NCI-H748 (cell line): ENCODE measurements at regions not wholly inside any gene's neighbourhood (a gene's known extent, or its start where the extent isn't known, plus 50 kb on each side); places are given as distances from the start of the nearest gene placed in this dataset.
"Not testable (repeated sequence)": the region's sequence is repeated elsewhere in the genome, so short reads cannot be mapped to it uniquely, and the experiment has no call there.

Experiments used
- DNase-seq: peaks from one replicate; lab custom pipeline; 2025; ENCODE audit not compliant: unreplicated experiment; lab: John Stamatoyannopoulos, UW

DNA sequence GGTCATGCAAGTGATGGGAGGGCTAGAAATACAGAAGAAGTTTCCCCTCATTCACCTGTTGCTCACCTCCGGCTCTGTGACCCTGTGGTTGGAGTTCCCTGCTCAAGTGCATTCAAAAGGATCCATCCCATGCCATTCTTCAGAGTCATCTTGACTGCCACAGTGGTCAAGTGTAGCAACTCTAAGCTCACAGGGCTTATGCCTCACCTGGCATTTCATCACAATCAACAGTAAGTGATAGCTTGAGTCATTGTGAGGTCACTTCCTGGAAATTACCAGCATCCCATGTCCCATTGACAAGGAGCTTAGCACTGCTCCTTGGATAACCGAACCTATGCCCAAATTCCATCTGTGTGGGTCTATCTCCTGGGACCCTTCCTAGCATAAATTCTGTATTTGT, 55.6 kb downstream of the OR4C45 start:
- DNase-seq: no peak

DNA sequence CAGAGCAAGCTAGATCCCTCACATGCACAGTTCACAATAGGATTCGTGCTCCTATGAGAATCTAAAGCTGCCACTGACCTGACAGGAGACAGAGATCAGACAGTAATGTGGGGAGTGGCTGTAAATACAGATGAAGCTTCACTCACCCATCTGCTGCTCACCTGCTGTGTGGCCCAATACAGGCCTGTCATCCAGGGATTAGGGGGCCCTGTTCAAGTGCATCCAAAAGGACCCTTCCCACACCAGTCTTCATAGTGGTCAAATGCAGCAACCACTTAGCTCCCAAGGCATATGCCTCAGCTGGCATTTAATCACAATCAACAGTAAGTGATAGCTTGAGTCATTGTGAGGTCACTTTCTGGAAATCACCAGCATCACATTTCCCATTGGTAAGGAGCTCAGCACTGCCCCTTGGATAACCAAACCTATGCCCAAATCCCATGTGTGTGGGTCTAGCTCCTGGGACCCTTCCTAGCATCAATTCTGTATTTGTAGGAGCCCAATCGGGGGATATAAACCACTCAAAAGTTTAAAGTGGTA, 65.6 kb downstream of the OR4C45 start:
- no peak for DNase-seq

DNA sequence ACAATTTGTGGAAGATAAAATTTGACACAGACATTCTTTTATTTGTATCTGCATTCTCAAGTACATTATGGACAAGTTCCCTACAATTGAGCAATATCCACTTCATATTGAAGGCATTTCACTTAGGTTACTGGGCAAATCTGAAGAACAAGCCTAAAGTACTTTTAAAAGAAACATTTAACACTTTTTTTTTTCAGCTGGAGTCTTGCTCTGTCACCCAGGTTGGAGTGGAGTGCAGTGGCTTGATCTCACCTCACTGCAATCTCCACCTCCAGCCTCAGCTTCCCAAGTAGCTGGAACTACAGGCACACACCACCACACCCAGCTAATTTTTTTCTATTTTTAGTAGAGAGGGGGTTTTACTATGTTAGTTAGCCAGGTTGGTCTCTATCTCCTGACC, 70.2 kb downstream of the OR4C45 start:
- DNase-seq: no peak

DNA sequence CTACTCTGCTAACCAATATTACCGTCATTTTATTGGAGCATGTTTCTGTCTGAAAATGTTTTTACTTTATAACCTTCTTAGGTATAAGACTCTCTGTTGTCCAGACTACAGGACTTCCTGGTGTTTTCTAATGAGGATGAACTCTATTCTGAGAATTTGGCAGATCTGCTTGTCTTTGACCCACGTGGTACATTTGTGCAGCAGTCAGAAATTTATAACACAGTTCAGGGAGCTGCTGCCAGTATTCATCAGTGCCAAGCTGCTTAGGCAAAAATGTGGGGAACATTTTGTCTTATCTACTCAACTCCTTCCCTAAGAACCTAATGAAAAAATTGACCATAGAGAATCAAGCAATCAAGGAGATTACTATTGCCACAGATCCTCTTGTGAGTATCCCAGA, 108.0 kb downstream of the OR4C45 start:
- DNase-seq: not testable (repeated sequence)

DNA sequence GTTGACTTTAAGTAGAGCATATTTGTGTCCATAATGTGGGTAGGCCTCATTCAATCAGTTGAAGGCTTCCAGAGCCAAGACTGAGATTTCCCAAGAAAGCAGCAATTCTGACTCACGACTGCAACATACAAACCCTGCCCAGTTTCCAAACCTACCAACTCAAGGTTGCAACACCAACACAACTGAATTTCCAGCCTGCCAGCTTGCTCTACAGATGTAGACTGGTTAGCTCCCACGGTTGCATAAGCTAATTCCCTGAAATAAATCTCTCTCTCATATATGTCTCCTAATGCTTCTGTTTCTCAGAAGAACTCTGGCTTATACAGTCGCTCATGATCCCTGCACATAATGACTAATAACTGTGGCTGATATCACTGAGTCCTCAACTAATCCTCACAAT, 113.6 kb downstream of the OR4C45 start:
- not testable (repeated sequence) for DNase-seq

DNA sequence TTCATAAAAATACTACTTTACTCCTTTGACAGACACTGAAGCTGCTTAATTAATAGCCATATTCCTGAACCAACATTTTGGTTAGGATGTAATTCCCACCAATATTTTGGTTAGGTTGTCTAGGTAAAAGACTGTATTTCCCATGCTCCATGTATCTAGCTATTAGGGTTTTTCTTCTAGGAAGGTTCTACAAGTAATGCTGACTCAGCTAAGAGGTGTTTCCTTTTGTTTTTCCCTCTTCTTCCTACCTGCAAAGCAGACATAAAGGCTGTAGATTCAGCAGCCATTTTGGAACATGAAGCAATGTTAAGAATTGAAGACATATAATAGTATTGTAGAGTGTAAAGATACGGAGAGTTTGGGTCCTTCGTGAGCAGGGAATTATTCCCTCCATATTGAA, 115.3 kb downstream of the OR4C45 start:
- not testable (repeated sequence) for DNase-seq

DNA sequence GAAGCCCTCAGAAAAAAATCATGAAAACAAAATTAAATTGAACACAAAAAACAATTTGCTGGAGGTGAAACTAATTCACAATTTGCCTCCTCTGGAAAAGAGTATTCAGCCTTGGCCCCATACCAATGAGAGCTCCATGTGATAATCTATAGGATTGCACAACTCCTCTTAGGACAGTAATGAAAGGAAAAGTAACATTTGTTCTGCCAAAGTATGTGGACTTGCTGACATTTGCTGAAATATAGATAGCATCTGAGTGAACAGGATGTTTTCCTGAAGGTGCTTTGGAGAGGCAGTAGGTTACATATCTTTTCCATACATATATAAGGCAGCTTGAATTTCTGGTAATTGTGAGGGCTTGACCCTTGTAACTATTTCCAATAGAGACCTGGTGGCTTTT, 122.8 kb downstream of the OR4C45 start:
- DNase-seq: no peak

DNA sequence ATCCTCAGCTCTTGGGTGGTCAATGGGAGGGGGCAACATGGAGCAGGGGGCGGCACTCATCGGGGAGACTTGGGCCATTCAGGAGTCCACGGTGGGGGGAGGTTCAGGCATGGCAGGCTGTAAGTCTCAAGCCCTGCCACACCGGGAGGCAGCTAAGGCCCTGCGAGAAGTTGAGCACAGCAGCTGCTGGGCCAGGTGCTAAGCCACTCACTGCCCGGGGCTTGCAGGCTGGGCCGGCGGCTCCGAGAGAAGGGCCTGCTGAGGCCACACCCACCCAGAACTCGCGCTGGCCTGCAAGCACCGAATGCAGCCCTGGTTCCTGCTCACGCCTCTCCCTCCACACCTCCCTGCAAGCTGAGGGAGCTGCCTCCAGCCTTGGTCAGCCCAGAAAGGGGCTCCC, 131.4 kb downstream of the OR4C45 start:
- DNase-seq: no peak

DNA sequence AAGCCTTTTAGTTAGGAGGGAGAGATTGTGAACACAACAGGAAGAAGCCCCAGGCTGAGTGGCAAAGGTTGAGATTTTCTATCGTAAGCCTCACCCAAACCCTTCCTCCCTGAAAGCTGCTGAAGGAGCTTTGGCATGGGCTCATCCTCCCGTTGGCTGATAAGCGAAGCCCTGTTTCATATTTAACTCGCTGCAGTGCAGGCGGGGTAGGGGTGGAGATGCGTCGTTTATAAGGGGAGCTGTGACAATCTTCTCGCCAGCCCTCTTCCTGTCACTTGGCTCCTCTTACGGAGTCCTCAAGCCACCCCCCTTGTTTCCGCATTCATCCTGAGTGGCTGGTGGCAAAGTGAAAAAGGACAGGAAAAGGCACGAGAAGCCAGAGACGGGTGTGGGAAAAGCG, 137.0 kb downstream of the OR4C45 start:
- DNase-seq: peak; percentile 21

DNA sequence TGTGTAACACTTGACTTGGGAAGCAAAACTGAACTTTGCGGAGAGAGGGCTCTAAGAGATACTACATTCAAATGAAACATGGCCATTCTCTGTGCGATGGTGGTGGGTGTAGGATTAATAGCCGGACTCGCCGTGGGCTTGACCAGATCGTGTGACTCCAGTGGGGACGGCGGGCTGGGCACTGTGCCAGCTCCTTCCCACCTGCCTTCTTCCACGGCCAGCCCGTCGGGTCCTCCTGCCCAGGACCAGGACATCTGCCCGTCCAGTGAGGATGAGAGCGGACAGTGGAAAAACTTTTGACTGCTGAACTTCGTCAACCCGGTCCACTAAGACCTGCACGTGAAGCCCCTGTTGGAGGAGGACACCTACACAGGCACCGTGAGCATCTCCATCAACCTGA, 137.4 kb downstream of the OR4C45 start:
- peak; percentile 11 for DNase-seq

DNA sequence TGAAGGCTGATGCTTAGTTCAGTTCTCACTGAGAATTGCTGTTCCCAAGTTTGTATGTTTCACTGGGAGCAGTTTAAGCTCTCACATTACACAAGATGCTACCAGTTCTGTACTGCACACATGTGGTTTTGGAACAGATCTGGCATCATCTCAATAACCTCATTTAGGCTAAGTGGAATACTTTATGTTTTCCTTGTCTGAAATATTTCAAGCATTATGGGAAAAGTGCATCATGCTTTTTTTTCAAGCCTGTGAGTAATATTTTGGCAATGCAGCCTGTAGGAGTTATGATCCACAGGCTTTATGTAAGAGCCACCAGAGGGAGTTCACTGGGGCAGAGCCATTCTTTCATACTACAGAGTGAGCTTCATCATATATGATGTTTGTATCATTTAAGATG, 141.5 kb downstream of the OR4C45 start:
- no peak for DNase-seq

DNA sequence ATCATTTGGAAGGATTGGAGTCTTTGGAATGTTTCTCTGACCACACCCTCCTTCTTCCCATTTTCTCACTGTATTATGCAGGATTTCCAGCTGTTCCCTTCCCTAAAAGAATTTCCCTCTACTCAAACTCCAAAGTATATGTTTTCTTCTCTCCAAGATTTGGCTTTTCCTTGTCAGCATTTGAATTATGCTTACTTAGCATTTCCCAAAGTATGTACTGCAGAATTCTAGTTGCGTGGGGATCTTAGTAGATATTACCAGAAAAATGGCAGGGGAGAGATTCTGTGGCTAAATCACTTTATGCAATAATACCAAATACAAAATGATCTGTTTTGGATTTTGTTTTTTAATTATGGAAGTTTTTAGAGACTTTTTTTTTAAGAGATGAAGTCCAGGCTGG, 142.3 kb downstream of the OR4C45 start:
- DNase-seq: no peak

DNA sequence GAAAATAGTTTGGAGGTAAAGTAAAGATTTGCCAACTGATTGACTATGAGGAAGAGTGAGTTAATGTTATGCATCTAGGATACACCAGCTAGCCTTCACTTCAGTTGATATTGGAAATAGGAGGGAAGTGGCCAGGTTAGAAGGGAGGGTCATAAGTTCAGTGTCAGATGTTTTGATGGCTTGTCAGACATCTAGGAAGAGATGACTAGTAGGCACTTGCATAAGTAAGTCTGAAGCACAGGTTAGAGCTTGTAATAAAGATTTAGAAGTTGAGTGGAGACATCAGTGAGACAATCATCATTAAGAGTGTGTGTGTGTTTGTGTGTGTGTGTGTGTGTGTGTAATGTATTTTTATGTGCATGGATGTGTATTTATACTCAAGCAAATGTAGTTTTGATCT, 146.1 kb downstream of the OR4C45 start:
- no peak for DNase-seq

DNA sequence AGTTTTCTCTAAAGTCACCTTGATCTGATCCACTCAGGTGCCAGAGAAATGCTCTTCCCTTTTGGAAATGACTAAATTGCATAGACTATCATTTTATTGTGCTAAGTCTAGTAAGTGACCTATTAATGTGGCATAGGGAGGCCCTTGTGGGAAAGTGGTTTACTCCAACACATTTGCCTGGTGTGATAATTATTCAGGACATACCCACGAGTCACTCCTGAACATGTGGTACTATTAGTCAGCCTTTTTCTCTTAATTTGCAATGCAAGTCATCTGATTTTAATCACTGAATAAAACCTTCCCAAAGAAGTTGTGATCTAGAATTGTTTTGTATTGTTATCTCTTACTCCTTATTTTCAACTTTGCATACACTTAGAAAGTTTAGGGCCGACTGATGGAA, 148.7 kb downstream of the OR4C45 start:
- no peak for DNase-seq

DNA sequence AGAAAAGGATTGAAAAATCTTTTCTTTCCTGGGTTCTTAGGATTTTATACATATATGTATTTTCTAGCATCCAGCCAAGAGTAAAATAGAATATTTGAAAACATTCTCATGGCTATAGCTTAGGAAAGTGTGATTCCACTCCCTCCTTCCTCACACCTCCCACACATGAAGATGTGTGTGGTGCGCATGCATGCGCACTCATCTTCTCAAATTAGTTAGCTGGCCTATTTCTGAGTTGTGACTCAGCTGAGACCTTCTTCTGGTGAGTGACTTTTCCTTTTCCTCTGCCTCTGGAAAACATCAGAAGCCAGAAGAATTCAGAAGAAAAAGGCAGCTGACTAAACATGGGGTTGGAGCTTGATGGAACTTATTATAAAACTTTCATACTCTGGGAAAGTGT, 149.8 kb downstream of the OR4C45 start:
- DNase-seq: no peak

DNA sequence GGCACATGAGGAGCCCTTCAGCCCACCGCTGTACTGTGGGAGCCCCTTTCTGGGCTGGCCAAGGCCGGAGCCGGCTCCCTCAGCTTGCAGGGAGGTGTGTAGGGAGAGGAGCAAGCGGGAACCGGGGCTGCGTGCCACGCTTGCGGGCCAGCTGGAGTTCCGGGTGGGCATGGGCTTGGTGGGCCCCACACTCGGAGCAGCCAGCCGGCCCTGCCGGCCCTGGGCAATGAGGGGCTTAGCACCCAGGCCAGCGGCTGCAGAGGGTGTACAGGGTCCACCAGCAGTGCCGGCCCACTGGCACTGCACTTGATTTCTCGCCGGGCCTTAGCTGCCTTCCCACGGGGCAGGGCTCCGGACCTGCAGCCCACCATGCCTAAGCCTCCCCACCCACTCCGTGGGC, 150.5 kb downstream of the OR4C45 start:
- not testable (repeated sequence) for DNase-seq

DNA sequence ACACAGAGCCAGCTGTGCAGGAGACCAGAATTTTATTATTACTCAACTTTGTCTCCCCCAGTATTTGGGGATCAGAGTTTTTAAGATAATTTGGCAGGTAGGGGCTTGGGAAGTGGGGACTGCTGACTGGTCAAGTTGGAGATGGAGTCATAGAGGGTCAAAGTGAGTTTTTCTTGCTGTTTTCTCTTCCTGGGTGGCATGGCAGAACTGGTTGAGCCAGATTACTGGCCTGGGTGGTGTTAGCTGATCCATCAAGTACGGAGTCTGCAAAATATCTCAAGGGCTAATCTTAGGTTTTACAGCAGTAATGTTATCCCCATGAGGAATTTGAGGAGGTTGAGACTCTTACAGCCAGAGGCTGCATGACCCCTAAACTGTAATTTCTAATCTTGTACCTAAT, 153.5 kb downstream of the OR4C45 start:
- DNase-seq: no peak

DNA sequence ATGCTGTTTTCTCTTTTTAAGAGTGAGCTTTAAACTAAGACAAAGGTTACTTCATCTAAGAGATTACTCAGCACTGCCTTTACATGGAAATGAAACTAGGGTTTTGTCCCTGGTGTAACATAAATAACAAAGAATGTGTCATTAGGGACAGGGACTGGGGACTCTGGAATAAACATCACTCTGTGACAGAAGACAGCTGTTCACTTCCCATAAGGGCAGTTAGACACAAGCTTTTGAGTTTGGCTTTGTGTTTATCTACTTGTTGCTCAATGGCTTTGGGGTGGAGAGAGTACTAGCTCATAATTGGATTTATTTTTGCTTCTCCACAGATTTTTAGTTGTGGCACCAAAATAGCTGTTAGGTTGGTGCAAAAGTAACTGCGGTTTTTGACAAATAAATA, 154.5 kb downstream of the OR4C45 start:
- DNase-seq: no peak

DNA sequence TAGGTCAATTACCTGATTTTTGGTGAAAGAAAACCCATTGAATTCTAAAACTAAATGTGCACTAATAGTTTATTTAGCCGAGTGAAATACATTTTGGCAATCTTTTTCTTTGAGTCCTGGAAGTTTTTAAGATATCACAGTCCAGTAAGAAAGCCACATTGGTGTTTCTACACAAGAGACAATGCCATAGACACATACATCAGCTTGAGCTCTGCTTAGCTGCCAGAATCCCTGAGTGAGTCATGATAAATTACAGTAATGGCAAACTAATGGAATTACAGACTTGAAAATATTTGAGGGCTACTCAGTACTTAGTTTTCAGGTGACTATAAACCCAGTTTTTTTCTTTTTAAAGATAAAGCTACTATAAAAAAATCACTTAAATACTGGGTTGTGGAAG, 155.4 kb downstream of the OR4C45 start:
- DNase-seq: no peak

DNA sequence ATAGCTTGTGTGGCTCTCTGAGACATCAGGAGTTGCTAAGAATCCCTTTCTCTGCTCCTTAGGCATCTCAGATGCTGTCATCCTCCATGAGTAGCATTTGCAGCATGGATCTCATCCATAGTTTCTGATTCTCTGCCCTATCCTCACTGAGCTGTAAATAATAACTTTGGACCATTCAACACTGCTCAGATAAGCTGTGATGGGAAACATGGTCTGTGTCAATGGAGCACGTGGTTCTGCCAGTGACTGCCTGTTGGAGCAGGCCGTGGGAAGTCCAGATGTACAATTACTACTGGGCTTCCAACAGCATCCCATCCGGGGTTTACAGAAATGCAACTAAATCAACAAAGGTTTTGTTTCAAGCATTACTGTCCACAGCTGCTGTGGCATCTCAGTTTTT, 160.1 kb downstream of the OR4C45 start:
- DNase-seq: no peak

DNA sequence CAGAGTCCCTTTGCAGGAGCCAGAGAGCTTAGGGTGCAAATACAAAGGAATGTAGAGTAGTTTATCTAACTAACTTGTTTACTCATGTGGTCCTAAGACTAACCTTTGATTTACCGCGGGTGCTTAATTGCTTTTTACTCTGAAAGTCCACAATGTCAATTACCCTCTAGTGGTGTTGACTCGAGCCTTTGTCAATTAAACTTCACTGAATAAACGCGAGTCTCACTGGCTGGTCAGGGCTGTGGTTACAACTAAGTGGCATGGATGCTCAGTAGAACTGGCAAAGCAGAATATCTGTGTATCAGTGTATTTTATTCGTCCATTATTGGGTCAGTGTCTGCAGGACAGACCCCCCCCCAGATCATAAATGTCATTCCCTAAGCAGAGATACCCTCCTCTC, 181.7 kb downstream of the OR4C45 start:
- no peak for DNase-seq

DNA sequence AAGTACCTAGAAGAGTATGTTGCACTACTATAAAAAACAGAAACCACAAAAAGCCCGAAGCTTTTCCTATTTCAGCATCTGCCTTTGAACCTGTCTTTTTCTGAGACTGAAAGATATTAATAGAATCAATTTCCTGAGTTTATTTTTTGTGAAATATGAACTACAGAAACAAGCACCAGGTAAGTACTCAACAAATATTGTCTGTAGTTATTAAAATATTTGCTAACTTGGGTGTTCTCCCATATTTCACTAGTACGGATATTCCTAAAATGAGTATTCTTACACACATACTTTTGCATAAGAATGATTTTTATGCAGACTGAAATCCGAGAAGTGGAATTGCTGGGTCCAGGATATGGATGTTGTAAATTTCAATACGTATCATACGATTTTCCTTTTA, 188.0 kb downstream of the OR4C45 start:
- DNase-seq: no peak

DNA sequence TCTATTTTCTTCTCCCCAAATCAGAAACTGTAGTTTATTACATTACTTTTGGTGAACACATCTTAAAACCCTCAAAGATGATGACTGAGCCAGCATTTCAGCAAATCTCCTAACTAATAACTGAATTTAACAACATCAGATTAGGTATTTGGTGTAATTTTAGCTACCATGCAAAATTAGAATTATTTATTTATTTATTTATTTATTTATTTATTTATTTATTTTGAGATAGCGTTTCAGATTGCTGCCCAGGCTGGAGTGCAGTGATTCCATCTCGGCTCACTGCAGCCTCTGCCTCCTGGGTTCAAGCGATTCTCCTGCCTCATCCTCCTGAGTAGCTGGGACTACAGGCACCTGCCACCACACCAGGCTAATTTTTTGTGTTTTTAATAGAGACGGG, 205.7 kb downstream of the OR4C45 start:
- not testable (repeated sequence) for DNase-seq

DNA sequence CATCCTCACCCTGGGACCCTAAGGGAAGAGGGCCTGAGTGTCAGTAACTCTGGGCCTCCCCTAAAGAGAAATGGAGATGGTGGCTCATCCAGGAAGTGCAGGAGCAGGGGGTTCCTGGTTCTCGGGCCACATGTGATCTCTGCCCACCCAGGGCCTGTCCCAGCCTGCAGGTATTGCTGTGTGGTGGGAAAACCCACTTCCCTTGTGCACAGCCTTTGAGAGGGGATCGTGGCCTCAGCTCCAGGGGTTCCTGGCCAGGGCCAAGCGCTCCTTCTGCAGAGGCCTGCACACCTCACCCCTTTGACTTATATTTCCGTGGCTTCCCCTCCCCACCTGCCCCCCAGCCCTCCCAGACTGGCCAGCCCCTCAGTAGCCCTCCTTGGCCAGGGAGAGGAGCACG, 213.5 kb downstream of the OR4C45 start:
- no peak for DNase-seq
